HepG2 (cell line): ENCODE measurements at regions not wholly inside any gene's neighbourhood (a gene's known extent, or its start where the extent isn't known, plus 50 kb on each side); places are given as distances from the start of the nearest gene placed in this dataset.

Source experiments
- ARNT2 ChIP-seq: sonication (generic); formaldehyde crosslinking; IDR thresholded peaks from 2 replicates; pipeline ENCODE4 v1.8.0; 2022; ENCODE audit warnings: mild to moderate bottlenecking, low read depth, missing genetic modification reagents, moderate library complexity
- FOXP1 ChIP-seq, 2 experiments: fragments of 450-650 bp in 1 of 2; IDR thresholded peaks; 2 replicates each; pipeline ENCODE4 v1.6.1; 2017 to 2018; ENCODE audit warnings: antibody characterized with exemption in 1 of 2
- HDAC6 ChIP-seq: fragments of 200-600 bp; sonication (generic); IDR thresholded peaks from 2 replicates; pipeline ENCODE4 v1.7.0; 2017; ENCODE audit warnings: mild to moderate bottlenecking, antibody characterized with exemption, low read length, low read depth
- MAFG ChIP-seq: sonication (generic); formaldehyde crosslinking; IDR thresholded peaks from 2 replicates; pipeline ENCODE4 v1.5.1; 2020; ENCODE audit warnings: mild to moderate bottlenecking, missing genetic modification reagents
- MED8 ChIP-seq: sonication (generic); formaldehyde crosslinking; IDR thresholded peaks from 2 replicates; pipeline ENCODE4 v1.8.1; 2023; ENCODE audit warnings: mild to moderate bottlenecking, missing genetic modification reagents; ENCODE audit not compliant: insufficient replicate concordance
- NCOA1 ChIP-seq: sonication (generic); formaldehyde crosslinking; IDR thresholded peaks from 2 replicates; pipeline ENCODE4 v1.9.0; 2021; ENCODE audit warnings: missing genetic modification reagents
- POLR2AphosphoS5 ChIP-seq: IDR thresholded peaks from 2 replicates; pipeline ENCODE4 v1.6.1; 2012; ENCODE audit warnings: low read depth, low read length
- PRPF4 ChIP-seq: fragments of 200-400 bp; formaldehyde crosslinking; IDR thresholded peaks from 2 replicates; pipeline ENCODE4 v1.6.1; 2016; ENCODE audit warnings: low read length, low read depth; ENCODE audit not compliant: poor library complexity, severe bottlenecking
- RAD51 ChIP-seq: fragments of 450-650 bp; IDR thresholded peaks from 2 replicates; pipeline ENCODE4 v1.6.1; 2016; ENCODE audit warnings: borderline replicate concordance
- RFX1 ChIP-seq: fragments of 450-650 bp; IDR thresholded peaks from 2 replicates; pipeline ENCODE4 v1.6.1; 2017
- SNAI1 ChIP-seq: sonication (generic); formaldehyde crosslinking; IDR thresholded peaks from 2 replicates; pipeline ENCODE4 v1.5.0; 2020; ENCODE audit warnings: mild to moderate bottlenecking, missing genetic modification reagents, borderline replicate concordance
- STAT5B ChIP-seq: sonication (generic); formaldehyde crosslinking; IDR thresholded peaks from 2 replicates; pipeline ENCODE4 v1.4.0; 2020; ENCODE audit warnings: missing genetic modification reagents
- U2AF1 ChIP-seq: fragments of 200-400 bp; formaldehyde crosslinking; optimal IDR thresholded peaks from 2 replicates; pipeline ENCODE3; 2017; ENCODE audit warnings: mild to moderate bottlenecking, low read depth, low read length
- XRCC5 ChIP-seq: fragments of 200-400 bp; formaldehyde crosslinking; optimal IDR thresholded peaks from 2 replicates; pipeline ENCODE3; 2017; ENCODE audit warnings: mild to moderate bottlenecking, low read length
- YY1 ChIP-seq: IDR thresholded peaks from 2 replicates; pipeline ENCODE4 v1.6.1; 2011; ENCODE audit warnings: low read length, low read depth, moderate library complexity, mild to moderate bottlenecking; ENCODE audit not compliant: insufficient read depth, insufficient replicate concordance
- ZBTB10 ChIP-seq: sonication (generic); formaldehyde crosslinking; IDR thresholded peaks from 2 replicates; pipeline ENCODE4 v1.4.0; 2020; ENCODE audit warnings: missing genetic modification reagents, borderline replicate concordance
- ZBTB2 ChIP-seq: sonication (generic); formaldehyde crosslinking; IDR thresholded peaks from 2 replicates; pipeline ENCODE4 v1.8.0; 2022; ENCODE audit warnings: low read depth, missing genetic modification reagents
- ZBTB7B ChIP-seq: sonication (generic); formaldehyde crosslinking; IDR thresholded peaks from 2 replicates; pipeline ENCODE4 v1.4.0; 2020; ENCODE audit warnings: missing genetic modification reagents
- ZNF496 ChIP-seq: sonication (generic); formaldehyde crosslinking; IDR thresholded peaks from 2 replicates; pipeline ENCODE4 v1.8.1; 2023; ENCODE audit warnings: mild to moderate bottlenecking, moderate library complexity, missing genetic modification reagents; ENCODE audit not compliant: insufficient replicate concordance
- ZNF567 ChIP-seq: sonication (generic); formaldehyde crosslinking; IDR thresholded peaks from 2 replicates; pipeline ENCODE4 v1.8.1; 2023; ENCODE audit warnings: mild to moderate bottlenecking, missing genetic modification reagents, borderline replicate concordance
- ZNF746 ChIP-seq: sonication (generic); formaldehyde crosslinking; IDR thresholded peaks from 2 replicates; pipeline ENCODE4 v1.8.0; 2022; ENCODE audit warnings: mild to moderate bottlenecking, missing genetic modification reagents
- ZNF850 ChIP-seq: sonication (generic); formaldehyde crosslinking; conservative IDR thresholded peaks from 2 replicates; pipeline ENCODE4 v1.9.0; 2021; ENCODE audit warnings: mild to moderate bottlenecking, missing genetic modification reagents
- TF ChIP-seq, protein P1 (sequence below): sonication (generic); formaldehyde crosslinking; conservative IDR thresholded peaks from 2 replicates; pipeline ENCODE4 v1.8.0; 2022; ENCODE audit warnings: low read depth, missing genetic modification reagents
- TF ChIP-seq, protein P2 (sequence below): fragments of 450-650 bp; IDR thresholded peaks from 2 replicates; pipeline ENCODE4 v1.6.1; 2017

DNA sequence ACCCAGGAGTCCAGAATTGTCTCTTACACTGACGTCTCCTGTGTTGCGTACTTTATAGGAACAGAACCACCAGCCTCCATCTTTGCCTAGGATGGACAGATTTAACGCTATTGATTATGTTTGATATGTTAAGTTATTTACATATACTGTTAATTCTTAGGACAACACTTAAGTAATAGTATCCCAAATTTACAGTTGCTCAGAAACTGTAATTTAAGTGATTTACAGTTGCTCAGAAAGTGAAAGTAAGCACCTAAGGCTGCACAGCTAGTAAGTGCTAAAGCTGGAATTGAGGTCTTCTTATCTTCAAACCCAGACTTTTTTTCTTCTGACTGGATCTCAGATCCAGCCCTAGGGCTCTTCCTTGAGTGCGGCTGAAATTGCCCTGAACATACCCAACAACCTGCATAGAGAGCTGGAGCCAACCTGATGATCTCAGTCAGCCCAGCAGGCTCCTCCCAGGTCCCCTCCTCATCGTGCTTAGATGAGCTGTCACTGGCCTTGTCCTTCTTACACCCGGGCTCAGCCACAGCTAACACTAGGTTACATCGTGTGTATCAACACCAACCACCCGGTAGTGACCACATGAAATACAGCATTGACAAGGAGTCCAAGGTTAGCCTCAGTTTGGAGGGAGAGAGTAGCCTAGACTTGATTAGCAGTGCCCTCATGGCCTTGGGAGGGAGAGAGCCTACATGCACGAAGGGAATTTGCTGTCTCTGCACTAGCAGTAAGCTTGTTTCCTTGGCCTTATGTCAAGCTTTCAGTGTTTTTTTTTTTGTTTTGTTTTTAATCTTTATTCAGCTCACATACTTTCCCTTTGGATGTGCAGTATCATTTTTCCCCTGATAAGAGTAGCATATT, 111.1 kb upstream of the ARHGAP5 start (continued):
- no peak for TF ChIP-seq NCOA1 (CRISPR knock-in tag)
- no peak for TF ChIP-seq ZBTB2 (CRISPR knock-in tag)
- no peak for TF ChIP-seq U2AF1
- TF ChIP-seq RAD51 = no peak
- TF ChIP-seq ZNF850 (CRISPR knock-in tag) = no peak
- no peak for TF ChIP-seq RFX1
- TF ChIP-seq SNAI1 (CRISPR knock-in tag) = no peak
- no peak for TF ChIP-seq POLR2AphosphoS5
- TF ChIP-seq, protein P1, sequence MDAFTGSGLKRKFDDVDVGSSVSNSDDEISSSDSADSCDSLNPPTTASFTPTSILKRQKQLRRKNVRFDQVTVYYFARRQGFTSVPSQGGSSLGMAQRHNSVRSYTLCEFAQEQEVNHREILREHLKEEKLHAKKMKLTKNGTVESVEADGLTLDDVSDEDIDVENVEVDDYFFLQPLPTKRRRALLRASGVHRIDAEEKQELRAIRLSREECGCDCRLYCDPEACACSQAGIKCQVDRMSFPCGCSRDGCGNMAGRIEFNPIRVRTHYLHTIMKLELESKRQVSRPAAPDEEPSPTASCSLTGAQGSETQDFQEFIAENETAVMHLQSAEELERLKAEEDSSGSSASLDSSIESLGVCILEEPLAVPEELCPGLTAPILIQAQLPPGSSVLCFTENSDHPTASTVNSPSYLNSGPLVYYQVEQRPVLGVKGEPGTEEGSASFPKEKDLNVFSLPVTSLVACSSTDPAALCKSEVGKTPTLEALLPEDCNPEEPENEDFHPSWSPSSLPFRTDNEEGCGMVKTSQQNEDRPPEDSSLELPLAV (CRISPR knock-in tag) = no peak
- TF ChIP-seq PRPF4 = no peak
- 0 out of 2 replicates have a peak, but pooled peaks have one; percentile 19 for TF ChIP-seq ZBTB10 (CRISPR knock-in tag)
- TF ChIP-seq ZNF496 (CRISPR knock-in tag) = no peak
- peak; percentile 64; the same call in 1 of the 2 replicates for TF ChIP-seq ZBTB7B
- TF ChIP-seq, protein P2, sequence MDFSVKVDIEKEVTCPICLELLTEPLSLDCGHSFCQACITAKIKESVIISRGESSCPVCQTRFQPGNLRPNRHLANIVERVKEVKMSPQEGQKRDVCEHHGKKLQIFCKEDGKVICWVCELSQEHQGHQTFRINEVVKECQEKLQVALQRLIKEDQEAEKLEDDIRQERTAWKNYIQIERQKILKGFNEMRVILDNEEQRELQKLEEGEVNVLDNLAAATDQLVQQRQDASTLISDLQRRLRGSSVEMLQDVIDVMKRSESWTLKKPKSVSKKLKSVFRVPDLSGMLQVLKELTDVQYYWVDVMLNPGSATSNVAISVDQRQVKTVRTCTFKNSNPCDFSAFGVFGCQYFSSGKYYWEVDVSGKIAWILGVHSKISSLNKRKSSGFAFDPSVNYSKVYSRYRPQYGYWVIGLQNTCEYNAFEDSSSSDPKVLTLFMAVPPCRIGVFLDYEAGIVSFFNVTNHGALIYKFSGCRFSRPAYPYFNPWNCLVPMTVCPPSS = no peak
- no peak for TF ChIP-seq MAFG
- TF ChIP-seq ZNF746 (CRISPR knock-in tag) = no peak
- TF ChIP-seq ARNT2 (CRISPR knock-in tag) = no peak
- TF ChIP-seq FOXP1 (IDR thresholded peaks at IDR 0.05) = no peak
- TF ChIP-seq FOXP1 (CRISPR knock-in tag; IDR thresholded peaks at IDR 0.05) = peak; percentile 83
- TF ChIP-seq STAT5B (CRISPR knock-in tag) = no peak
- peak; percentile 59; the same call in 1 of the 2 replicates for TF ChIP-seq ZNF567 (CRISPR knock-in tag)
- TF ChIP-seq XRCC5 = peak; percentile 91
- TF ChIP-seq MED8 (CRISPR knock-in tag) = no peak
- no peak for TF ChIP-seq HDAC6
- TF ChIP-seq YY1 = no peak
